ENCODE measurements at regions not wholly inside any gene's neighbourhood (a gene's known extent, or its start where the extent isn't known, plus 50 kb on each side); places are given as distances from the start of the nearest gene placed in this dataset.

DNA sequence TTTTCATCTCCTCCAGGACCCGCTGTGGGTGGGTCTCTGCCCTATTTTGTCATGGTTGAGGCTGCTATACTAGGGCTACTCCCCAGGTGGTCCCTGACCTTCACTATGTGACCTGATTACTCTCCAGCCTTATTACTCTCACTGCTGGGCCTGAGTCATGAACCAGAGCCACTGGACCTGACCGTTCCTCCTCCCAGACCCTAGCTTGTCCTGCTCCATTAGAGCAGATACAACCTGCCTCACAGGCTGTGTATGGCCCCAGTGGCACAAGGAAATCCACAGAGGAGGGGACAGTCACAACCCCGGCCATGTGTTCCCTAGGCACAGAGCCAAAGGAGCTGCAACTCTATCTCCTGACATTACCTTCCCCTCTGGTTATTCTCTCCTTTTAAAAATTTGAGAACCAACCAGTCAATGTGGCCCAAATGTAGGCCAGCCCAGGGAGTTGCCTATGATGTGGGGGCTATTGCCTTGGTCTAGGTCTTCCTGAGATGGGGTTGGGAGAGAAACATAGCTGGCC lies 96.0 kb upstream of the FSTL4 start:
- no peak for DNase-seq

DNA sequence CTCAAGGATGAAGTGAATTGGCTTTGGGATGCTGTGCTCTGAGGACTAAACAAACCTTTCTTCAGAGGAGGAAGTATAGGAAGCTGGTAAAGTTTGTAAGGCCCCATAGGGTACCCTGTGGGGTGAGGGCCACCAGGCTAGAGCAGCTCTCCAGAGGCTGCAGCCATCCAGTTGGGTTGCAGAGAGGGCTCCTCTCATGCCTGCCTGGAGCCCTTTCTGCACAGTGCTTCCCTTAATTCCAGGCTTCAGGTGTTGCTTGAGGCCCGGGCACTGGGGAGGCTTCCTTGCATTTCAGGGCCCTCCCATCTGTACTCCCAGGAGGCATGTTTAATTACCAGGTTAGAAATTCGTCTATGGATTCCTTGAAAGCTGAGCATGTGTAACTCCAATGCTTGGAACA lies 95.3 kb upstream of the FSTL4 start:
- no peak for DNase-seq

DNA sequence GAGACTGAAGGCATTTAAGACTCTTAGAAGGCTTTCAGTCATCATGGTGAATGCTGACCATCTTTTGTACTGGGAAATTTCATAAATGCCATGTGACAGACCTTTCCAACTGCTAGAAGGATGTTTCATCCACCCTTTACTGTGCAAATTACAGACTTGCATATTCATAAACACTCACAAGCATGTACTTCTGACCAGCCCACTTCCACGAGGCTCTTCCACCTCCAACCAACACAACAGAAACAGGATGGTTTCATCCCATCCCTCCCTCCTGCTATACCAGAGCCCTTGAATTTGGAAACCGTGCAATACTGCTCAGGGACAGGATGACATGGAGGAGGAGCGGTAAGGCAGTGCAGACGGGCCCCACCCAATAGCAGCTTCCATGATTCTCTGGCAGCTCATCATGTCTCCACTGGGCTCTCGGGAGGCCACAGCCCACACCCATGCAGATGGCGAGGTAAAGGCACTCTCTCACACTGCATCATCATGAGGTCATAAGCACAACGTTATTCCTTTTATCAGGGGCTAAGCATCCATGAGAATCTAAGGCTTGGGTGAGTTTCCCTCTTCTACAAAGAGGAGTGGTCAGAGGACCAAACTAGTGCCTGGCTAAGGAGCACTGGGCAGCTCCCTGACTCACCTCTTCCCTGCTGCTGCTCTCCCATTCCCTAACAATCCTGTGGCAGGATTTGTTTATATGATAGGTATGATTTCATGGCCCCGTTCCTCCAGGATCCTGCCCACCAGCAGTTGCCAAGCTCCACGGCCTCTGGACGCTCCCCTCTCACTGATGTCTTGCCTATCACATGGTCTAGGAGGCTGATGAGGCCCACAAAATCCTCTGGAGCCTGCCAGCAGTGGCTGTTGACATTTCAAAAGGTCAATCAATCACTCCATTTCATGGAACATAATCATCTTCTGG lies 94.4 kb upstream of the FSTL4 start:
- no peak for DNase-seq

DNA sequence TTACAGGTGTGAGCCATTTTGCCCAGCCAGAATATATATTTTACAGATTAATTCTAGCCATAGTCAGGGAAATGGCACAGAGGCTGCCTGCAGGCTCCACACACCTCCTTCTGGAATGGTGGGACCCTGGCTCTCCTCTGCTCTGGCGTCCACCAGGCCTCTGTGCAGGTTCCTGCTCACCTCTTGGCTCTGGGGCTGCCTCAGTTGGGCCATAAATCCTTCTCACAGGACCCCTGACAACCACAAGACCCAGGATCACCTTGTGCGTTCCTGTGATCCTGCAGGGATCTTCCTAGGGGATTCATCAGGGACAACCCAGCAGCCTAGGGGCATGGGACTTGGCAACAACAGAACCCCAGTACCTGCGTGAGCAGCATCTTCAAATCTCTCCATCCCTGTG lies 93.0 kb upstream of the FSTL4 start:
- no peak for DNase-seq

DNA sequence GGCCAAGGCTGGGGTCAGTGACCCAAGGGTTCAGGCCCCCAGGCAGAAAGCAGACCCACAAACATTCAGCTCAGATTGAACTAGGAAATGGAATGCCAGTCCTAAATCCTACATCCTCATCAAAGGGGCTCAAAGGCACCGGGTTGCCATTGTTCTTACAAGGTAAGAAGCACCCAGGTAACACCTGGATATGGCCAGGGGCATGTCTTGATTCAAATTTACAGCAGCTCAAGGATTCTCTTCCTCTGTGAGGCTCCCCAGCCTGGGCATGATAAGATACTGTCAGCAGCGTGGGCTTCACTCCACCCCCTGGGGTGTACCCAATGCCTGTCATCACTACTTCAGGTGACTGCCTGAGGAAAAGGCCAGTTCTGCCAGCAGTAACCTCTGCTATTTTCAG lies 92.1 kb upstream of the FSTL4 start:
- no peak for DNase-seq

DNA sequence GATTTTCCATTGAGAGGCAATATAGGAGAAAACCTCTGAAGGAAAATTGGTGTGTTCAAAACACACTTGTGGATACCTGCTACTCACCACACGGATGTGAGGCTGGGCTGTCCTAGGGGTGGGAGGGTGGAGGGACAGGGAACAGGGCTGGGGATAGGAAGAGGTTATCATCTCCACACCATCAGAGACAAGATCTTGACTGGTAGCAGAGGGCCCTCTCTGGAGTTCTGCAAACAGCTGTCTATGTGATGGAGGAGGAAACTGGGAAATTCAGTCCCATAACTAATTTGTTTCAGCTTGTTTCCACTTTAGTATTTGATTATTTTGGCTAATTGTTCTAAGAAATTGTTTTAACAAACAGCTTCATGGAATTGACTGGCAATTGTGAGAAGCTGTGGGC lies 91.6 kb upstream of the FSTL4 start:
- DNase-seq = no peak

DNA sequence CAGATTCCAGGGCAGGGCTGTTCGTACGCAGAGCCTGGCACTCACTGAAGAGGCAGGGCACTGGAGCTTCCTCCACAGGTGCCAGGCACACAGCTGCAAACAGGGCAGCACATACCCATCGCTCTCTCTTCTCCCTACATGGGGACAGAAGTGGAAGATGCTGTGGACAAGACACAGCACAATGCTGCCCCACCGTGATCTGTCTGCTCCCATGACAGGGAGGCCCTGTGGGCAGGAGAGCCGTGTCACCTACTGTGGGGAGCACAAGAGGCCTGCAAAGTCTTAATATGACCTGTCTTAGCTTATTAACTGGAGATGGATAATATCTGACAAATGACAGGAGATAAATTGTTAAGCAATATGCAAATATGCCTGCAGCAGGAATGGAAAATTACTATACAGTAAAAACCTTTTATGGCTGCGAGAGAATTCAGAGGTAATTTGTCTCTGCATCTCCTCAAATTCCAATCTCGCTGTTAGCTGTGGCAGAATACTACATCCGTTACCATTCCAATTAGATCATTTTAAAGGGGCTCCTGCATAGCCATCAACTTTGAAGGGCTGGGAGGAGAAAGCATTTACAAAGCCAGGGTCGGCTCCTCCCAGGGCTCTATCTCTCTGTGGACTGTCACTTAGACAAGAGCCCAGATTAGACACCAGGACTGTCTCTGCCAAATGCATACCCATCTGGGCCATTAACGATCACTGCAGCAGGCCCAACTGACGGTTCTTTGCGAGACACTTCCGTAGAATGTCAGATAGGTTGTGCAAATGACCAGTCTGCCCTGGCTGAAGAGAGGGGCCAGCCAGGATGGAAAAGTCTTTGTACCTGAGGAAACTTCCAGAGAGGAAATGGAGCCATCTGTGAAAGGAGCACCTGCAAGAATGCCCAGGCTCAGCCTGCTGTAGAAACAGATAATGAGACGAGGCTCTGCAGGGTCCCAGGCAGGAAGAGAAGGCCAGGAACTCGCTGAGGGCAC lies 90.7 kb upstream of the FSTL4 start:
- no peak for DNase-seq

DNA sequence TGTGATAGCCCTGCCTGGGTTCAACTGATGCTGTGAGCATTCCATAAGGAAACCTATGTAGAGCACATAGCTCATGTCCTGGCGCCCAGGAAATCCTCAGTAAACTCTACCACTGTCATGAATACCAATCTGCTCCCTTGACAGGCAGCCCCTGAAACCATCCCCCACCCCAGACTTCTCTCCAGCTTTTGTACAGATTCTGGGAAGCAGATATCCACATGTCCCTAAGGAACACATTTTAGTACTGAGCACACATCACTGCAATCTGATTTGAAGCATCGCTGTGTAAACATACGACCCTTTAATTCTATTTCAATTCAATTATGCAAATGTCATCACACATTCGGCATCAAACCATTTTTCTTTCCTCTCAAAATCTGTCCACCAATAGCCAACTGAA lies 89.5 kb upstream of the FSTL4 start:
- no peak for DNase-seq

DNA sequence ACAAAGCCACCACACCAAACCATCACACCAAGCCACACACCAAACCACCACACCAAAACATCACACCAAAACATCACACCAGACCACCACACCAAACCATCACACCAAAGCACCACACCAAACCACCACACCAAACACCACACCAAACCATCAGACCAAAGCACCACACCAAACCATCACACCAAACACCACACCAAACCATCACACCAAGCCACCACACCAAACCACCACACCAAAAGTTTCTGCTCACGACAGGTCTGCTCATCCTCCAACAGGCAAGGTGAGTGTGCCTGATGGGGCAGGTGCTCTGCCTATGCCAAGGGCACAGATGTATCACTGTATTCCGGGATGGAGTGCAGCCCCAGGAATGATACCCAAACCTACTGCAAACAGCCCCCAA lies 87.9 kb upstream of the FSTL4 start:
- no peak for DNase-seq

DNA sequence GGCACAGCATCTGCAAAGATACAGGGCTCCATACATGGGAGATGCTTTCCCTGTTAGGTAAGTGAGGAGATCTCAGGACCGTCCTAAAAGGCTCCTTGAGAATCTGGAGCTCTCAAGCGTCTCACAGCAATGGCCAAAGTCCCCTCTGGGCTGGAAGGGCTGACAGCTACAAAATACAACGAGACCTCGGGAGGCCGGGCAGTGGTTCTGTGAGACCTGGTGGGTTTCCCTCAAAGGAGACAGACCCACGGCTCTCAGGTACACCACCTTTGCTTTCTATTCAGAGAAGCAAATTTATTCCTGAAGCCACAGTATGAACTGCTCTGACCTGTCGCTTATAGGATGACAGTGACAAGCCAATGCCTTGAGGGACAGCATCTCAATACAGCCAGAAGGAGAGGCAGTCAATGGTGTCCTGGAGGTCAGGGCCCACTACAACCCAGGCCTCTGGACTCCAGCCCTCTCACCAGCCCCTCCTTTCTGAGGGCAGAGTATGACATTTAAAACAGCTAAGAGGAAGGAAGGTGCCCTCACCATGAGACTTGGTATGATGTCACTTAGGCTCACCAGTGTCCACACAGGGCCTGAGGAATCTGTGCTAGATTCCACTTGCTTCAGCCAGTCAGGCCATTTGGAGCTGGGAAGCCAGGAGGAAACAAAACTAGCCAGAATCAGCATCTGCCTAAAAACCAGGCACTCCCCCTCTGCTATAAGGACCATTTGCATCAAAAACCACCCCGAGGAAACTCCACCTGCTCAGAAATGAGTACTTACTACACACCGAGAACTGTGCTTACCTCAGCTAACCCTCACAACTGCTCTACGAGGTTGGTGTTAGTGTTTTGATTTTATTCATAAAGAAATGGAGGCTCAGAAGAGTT lies 86.5 kb upstream of the FSTL4 start:
- no peak for DNase-seq

DNA sequence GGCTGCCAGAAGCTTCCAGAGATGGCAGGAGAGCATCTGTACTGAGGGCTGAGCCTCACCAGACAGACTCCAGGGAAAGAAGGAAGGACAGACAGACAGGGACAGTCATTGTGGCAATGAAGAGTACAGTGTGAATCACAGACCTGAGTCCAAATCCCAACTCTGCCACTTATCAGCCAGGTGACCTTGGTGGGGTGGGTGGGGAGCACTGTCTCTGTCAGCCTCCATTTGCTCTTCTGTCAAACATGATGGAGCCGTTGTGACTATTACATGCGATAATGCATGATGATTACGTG lies 85.9 kb upstream of the FSTL4 start:
- no peak for DNase-seq

DNA sequence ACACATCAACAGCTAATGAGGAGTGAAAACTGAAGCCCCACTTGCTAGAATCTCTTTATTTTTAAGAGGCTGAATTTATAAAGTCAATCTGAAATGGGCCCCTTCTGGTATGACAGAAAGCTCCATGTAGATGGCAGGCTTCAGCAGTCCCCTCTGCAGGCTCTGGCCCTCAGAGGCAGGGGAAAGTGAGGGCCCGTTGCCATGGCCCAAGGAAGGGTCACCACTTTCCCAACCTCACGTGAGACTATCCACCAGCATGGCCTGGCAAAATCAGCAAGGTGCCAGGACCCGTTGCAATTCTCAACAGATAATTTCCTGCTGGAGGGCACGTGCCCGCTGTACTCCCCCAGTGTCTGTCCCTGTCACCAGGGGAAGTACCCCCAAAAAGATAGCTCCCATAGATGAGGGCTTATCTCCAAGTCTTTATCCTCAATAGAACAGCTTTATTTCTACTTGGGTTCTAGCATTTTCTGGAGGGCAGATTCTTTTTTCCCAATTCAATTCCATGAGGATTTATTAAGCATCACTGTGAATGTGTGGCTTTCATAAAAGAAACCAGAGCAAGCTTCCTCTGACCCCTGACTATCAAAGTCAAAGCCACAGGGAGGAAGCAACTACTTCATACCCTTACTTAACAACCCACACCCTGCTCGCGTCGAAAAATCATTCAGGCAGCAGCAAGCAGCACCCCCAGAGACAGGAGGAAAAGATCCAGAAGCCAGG lies 85.4 kb upstream of the FSTL4 start:
- no peak for DNase-seq

DNA sequence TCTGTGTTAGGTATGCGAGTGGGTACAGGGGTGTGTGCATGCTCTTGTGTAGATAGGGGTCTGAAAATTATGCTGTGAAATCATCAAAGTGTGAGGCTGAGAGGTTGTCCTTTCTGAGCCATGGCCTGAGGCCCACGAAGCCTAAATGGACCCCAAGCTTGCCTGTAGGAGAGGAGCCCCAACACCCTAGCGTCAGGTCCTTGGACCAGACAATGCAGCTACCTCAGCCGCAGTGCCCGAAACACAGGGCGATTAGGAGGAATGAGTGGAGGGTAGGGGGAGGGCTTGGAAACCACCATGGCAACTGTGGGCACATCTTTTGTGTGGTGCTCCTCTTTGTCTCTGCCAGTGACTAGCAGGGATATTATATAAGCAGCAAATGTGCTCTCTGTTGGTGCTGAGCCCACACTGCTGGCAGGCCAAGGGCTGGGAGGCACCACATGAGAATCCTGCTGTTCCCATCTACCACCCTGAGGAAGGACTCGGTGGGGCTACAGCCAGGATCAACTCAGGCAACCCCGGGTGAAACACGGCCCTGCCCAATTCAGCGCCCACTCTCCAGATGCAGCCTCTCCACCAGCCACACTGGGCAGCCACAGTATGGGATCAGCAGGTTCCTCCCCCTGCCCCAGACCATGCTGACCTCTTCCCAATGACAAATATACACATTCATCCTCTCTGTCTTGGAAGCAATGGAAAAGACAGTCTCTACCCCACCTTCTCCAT lies 84.6 kb upstream of the FSTL4 start:
- no peak for DNase-seq

DNA sequence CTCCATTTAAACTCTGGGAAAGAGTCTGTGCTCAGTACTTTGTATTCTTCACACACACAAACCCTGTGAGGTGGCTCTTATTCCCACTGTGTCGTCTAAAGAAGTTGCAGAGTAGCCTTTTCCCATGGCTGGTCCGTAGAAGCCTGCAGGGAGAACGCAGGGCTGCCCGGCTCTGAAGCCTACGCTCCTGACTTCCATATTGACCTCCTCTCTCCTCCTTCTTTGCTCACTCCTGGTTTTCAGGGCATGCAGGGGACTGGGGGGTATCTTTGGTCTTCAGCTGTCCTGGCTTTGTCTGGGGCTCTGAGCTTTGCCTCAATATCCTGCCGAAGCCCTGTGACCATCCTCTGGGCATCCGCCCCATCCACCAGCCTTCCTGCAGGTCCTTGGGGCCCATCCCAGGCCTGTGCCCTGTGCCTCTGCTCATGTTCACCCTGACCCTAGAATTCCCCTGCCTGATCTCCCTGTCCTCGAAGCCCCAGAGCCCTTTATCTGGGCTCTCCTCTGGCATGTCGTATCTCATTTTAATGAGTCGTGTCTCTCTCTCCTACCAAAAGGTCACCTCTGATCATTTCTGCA lies 83.8 kb upstream of the FSTL4 start:
- DNase-seq = no peak

DNA sequence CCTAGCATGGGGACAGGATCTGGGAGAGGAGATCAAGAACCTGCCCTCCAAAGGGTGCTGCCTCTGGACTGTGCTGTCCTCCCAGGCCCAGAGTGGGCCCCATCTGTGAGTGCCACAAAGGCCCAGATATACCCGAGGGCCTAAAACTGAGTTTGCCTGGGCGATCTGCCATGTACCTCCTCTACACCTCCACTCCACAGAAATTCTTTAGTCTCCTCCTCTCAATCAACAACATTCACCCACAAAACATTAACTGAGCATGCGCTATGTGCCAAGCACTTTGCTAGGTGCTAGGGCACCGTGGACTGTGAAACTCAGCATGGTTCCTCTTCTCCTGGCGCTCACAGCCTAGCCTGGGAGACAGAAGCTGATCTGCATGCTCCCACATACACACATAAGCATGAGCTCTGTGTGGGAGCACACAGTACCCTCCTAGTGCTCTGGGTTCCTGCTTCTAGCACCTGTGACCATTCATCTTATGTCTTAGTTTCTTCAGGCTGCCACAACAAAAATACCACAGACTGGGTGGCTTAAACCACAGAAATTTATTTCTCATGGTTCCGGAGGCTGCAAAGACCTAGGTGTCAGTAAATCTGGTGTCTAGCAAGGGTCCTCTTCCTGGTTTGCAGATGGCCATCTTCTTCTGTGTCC lies 82.0 kb upstream of the FSTL4 start:
- DNase-seq = no peak

DNA sequence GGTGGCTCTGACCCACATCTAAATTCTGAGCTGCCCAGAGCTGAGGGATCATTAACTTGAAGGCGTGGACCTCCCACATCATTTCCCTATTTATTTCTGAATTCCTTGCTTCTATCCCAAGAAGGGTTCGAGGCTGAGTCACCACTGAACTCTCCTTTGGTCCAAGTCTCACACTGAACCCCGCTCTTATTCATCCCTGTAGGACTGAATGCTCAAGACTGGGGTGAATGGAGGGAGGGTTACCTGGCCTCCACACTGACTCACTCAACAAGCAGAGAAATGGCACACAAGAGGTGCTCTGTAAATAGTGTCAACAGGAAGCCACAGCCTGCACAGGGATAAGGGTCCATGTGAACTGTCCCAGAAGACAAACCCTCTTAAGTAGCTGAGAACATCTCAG lies 79.1 kb upstream of the FSTL4 start:
- no peak for DNase-seq

DNA sequence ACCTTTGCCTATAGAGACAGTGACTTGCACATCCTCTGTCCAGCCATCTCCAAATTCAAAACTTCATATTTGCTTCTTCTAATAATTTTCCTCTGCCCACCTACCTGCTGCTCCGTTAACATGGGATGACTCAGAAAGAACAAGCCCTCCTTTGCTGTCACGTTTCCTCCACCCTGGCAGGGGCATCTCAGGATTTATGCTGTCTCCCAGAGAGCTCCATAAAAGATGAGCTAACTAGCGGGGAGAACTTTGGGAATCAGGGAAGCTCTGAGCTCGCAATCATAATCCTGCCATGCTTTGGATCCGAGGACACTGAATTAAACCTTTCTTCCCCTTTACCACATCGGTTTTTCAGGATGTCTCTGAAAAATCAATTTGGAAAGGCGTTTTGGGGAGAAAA lies 78.4 kb upstream of the FSTL4 start:
- DNase-seq = no peak

DNA sequence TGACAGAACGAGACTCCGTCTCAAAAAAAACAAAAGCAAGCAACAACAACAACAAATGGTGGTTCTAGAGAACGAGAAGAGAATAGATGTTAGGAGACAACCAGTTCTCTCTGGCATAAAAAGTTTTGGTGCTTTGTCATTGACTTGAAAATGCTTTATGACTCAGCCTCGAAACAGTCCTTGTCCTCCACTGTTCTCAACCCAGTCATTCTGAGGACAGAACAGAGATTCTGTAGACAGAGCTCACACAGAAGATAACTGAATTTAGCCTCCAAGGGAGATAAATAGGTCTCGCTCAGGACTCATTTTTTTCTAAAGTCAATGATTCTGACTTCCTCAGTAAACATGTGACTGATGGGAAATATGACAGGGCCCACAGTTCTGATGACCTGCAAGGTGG lies 76.0 kb upstream of the FSTL4 start:
- no peak for DNase-seq
